SK-N-DZ (cell line): ENCODE measurements at regions not wholly inside any gene's neighbourhood (a gene's known extent, or its start where the extent isn't known, plus 50 kb on each side); places are given as distances from the start of the nearest gene placed in this dataset.

Experiments
- DNase-seq: peaks from one replicate; pipeline ENCODE4 v3.0.0-alpha.2; 2015; ENCODE audit warnings: low spot score

GRCh38 chr6:139553916-139554315, 179.5 kb upstream of the CITED2 start:
- DNase-seq = no peak

- DNase-seq = no peak
Measured at GRCh38 chr6:139551376-139551775, 176.9 kb upstream of the CITED2 start.

GRCh38 chr6:139550361-139550760, 175.9 kb upstream of the CITED2 start:
- no peak for DNase-seq

GRCh38 chr6:139549561-139550070, 175.2 kb upstream of the CITED2 start:
- DNase-seq = no peak

DNA sequence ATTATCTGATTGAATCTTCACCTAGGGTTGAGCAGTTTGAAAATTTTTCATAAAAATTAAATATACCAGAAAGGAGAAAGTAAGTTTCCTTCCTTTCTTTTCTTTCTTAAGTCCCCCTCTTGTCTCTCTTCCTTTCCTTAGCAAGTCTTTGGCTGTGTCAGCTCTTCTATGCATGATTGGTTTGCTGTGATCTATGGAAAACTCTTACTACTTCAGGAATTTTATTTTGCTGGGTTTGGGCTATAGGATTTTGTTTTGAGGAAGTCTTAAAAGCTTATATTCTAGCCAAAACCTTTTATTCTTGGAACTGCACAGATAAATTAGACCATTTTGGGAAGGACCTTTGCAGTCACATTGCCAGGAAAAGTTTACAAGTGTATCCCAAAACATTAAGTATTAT, 173.4 kb upstream of the CITED2 start:
- no peak for DNase-seq

- no peak for DNase-seq
Measured at GRCh38 chr6:139547122-139547776, 172.8 kb upstream of the CITED2 start.

GRCh38 chr6:139546106-139546472, 171.6 kb upstream of the CITED2 start:
- no peak for DNase-seq

DNA sequence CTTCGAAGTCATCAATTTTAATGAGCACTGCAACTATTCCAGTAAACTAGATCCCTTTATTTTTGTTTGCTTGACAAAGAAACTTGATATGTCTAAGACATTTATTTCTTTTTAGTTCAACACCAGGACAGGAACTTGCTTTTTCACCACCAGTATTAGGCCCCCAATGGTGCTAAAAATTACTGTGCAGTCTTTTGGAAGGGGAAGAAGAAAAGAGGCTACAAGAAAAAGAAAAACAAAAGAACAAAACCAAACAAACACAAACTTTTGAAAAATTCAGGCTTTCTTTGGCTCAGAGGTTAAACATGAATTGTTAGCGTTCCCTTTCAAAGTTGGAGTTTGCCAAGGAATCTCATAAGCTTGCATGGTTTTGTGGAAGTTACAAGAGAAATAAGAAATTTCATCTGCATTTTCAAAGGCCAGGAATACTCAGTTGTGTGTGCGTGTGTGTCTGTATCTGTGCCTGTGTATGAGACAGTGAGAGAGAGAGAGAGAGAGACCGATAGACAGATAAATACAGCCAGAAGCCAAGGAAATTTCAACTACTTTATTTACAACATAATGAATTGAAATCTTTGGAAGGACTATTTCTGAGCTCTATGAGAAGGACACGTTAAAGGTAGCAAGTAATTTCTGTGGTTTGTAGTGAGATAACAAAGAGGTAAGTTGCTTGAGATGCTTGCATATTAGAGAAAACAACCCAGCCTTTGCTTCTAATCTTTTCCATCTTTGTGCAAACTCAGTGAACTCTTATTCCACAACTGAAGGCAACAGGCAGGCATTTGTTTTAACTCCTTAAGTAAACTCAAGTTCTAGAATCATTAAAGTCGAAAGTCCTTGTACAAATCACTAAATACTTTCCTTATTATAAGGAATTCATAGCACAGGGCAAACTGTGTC, 171.0 kb upstream of the CITED2 start:
- no peak for DNase-seq

- no peak for DNase-seq
Measured at GRCh38 chr6:139544701-139545057, 170.2 kb upstream of the CITED2 start.

GRCh38 chr6:139542351-139542750, 167.9 kb upstream of the CITED2 start:
- DNase-seq = no peak

DNA sequence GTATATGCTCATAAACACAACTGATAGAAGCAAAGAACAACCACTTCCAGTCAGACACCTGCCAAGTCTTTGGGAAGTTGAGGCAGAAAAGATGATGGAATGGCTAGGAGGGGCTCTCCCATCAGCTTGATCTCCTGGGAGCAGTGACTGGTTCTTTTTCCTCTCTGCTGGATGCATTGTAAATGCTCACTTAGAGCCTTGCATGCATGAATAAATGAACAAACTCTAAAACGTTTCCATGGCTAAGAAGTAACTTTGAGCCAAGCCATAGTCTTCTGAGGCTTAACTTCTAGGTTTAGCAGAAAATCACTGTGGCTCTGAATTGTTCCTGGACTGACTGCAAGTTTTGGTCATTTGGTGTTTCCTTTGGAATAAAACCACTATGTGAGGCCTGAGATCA, 166.4 kb upstream of the CITED2 start:
- DNase-seq = no peak

- DNase-seq = no peak
Measured at GRCh38 chr6:139540276-139540675, 165.8 kb upstream of the CITED2 start.

GRCh38 chr6:139539852-139540251, 165.4 kb upstream of the CITED2 start:
- no peak for DNase-seq

- DNase-seq = no peak
Measured at GRCh38 chr6:139538366-139538765, 163.9 kb upstream of the CITED2 start.

GRCh38 chr6:139536751-139537617, 162.5 kb upstream of the CITED2 start:
- DNase-seq = no peak

DNA sequence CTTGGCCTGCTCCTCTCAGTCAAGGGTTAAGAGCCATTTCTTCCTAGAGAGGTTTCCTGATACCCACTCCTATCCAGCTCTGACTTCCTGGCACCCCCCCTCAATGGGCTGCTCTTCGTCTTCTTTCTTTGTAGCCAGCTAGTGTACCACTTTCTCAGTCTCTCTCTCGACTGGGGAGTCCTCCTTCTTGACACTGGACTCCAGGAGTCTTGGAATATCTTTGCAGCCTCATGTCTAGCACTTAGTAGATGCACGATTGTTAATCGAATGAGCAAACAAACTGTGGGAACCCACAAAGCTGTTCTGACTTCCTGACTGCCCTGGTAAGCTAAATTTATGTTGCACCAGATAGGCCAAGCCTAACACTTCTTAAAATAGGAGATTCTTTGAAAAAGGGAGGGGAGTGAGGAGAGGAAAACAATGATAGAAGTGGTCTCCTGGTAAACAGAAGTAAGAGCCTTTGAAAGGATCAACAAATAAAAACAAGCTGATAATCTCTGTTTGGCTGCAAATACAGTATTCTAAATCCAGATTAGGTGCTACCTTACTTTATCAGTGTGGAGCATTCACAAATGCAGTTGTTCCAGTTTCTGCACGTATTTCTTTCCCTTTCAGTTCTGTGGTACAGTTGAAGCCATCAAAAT, 160.1 kb upstream of the CITED2 start:
- DNase-seq = no peak

- DNase-seq = no peak
Measured at GRCh38 chr6:139533573-139534471, 159.4 kb upstream of the CITED2 start.

- no peak for DNase-seq
Measured at GRCh38 chr6:139533171-139533570, 158.7 kb upstream of the CITED2 start.

DNA sequence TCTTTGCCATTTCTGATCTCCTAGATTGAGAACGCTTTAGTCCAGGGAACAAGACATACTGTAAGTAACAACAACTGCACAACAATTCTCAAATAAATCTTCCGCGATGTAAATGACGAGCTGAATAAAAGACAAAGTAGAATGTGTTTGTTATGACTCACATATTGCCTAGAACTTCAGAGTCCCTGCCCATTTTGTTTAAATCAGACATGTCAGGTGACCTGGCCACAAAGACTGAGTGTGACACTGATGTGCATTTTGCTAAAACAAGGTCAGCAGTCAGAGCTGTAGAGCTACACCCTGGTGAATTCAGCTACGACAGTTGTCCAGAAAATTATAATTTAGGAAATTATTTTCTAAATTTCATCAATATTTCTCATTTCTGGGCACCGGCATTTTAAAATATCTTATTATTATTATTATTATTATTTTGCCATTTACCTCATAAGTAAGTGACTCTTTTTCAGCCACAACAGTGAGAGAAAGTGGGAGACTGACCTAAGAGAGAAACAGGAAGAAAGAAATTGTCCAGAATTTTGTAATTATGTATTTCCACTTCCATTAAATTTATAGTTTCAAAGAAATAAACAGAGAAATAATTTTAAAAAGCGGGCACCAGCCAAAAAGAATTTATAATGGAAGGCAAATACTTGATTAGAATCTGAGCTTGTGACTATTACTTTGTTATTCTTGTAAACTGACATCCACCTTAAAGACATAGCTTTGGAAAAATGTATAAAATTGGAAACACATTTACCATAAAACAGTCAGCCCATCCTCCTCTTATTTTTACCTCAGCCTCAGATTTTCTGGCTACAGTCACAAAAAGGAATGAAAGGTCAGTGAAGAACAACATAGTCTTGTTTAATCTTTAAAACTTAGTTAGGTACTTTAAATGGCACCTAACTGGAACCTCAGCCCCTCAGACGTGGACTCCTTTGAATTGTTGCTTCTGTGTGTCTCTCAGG, 157.0 kb upstream of the CITED2 start:
- no peak for DNase-seq
